HepG2 (cell line): ENCODE measurements at regions not wholly inside any gene's neighbourhood (a gene's known extent, or its start where the extent isn't known, plus 50 kb on each side); places are given as distances from the start of the nearest gene placed in this dataset.

ENCODE experiments used
- ATAC-seq: fragments of 200-7000 bp; cut with Tn5 transposase; 3 replicates; pipeline ENCODE4 v1.9.1; 2020; ENCODE audit warnings: mild to moderate bottlenecking, moderate library complexity
- BruUV-seq: library from RNA; stranded (reverse); fragments of 400-500 nt; replicated peaks from 2 replicates; lab custom pipeline; 2021; lab: Mats Ljungman, UMichigan
- CTCF ChIA-PET: fragments of 300-600 bp; formaldehyde crosslinking; extraction: SDS; loops from one replicate; lab custom pipeline; 2021; ENCODE audit warnings: low total read pairs, inconsistent platforms, low intra/inter-chr PET ratio; lab: Yijun Ruan, JAX
- POLR2A ChIA-PET: fragments of 350-600 bp; sonication (Branson Sonifier 250); formaldehyde crosslinking; loops from one replicate; lab custom pipeline; 2020; ENCODE audit warnings: antibody characterized with exemption, inconsistent platforms; lab: Yijun Ruan, JAX
- DNase-seq: peaks from one replicate; pipeline ENCODE4 v3.0.0-alpha.2; 2015; ENCODE audit warnings: low spot score
- FAIRE-seq: peaks from 3 replicates; lab custom pipeline; 2011; peaks lifted over from hg19 to GRCh38; lab: Jason Lieb, UNC
- H2AFZ ChIP-seq: one replicate; pipeline ENCODE4 v1.6.1; 2011; ENCODE audit warnings: low read length, inconsistent platforms
- H3K27ac ChIP-seq: fragments of 300-600 bp; 3 replicates; pipeline ENCODE4 v1.8.0; 2011; ENCODE audit warnings: mixed run types, mild to moderate bottlenecking, mixed read lengths, low read length, inconsistent platforms; ENCODE audit not compliant: insufficient read depth; ENCODE audit errors: extremely low read length
- H3K27me3 ChIP-seq, 2 experiments: fragments of 200-600 bp in 1 of 2; 2 replicates in 1 of 2; 3 replicates in 1 of 2; pipeline versions ENCODE4 v1.6.0 to v1.8.0; 2011; ENCODE audit warnings: low read length in 2 of 2, mild to moderate bottlenecking in 2 of 2, moderate library complexity in 2 of 2, inconsistent platforms in 1 of 2; ENCODE audit not compliant: insufficient read depth in 2 of 2, control insufficient read depth in 1 of 2
- H3K36me3 ChIP-seq, 2 experiments: fragments of 200-600 bp in 1 of 2; replicated peaks in 1 of 2; 2 replicates in 1 of 2; 3 replicates in 1 of 2; pipeline versions ENCODE4 v1.5.1 to v1.8.0; 2011; ENCODE audit warnings: low read length in 2 of 2, inconsistent platforms in 1 of 2; ENCODE audit not compliant: insufficient read depth in 2 of 2, control insufficient read depth in 1 of 2
- H3K4me1 ChIP-seq: 2 replicates; pipeline ENCODE4 v1.5.1; 2012; ENCODE audit warnings: low read length, inconsistent platforms; ENCODE audit not compliant: insufficient read depth
- H3K4me2 ChIP-seq: 2 replicates; pipeline ENCODE4 v1.6.0; 2011; ENCODE audit warnings: low read depth, low read length, inconsistent platforms
- H3K4me3 ChIP-seq, 3 experiments: fragments of 200-600 bp in 1 of 3; sonication (generic), shearing (Covaris generic) in 1 of 3; replicated peaks in 1 of 3; 2 replicates each; pipeline ENCODE4 v1.5.1; 2011 to 2016; ENCODE audit warnings: low read length in 3 of 3, inconsistent platforms in 2 of 3, low read depth in 2 of 3, mild to moderate bottlenecking in 2 of 3, control low read depth in 1 of 3, mixed read lengths in 1 of 3; ENCODE audit not compliant: insufficient read depth in 1 of 3
- H3K79me2 ChIP-seq: one replicate; pipeline ENCODE4 v1.6.1; 2011; ENCODE audit warnings: low read length, inconsistent platforms; ENCODE audit not compliant: insufficient read depth
- H3K9ac ChIP-seq: 2 replicates; pipeline ENCODE4 v1.6.0; 2011; ENCODE audit warnings: mild to moderate bottlenecking, low read depth, low read length, inconsistent platforms; ENCODE audit not compliant: insufficient read depth
- H3K9me3 ChIP-seq: 2 replicates; pipeline ENCODE4 v1.5.1; 2012; ENCODE audit warnings: mild to moderate bottlenecking, low read length
- H4K20me1 ChIP-seq: 2 replicates; pipeline ENCODE4 v1.6.0; 2011; ENCODE audit warnings: inconsistent platforms, mild to moderate bottlenecking, low read length, moderate library complexity; ENCODE audit not compliant: insufficient read depth
- ATF7 ChIP-seq, 2 experiments: fragments of 450-650 bp in 1 of 2; sonication (generic) in 1 of 2; formaldehyde crosslinking in 1 of 2; IDR thresholded peaks; 2 replicates each; pipeline versions ENCODE4 v1.4.0 to v1.6.1; 2016 to 2020; ENCODE audit warnings: antibody characterized with exemption in 1 of 2, mild to moderate bottlenecking in 1 of 2, missing genetic modification reagents in 1 of 2
- FOXA3 ChIP-seq: IDR thresholded peaks from 2 replicates; pipeline ENCODE4 v1.6.1; 2016; ENCODE audit warnings: missing genetic modification reagents, missing compliant biosample characterization
- HIVEP1 ChIP-seq: sonication (generic); formaldehyde crosslinking; IDR thresholded peaks from 2 replicates; pipeline ENCODE4 v1.4.0; 2020; ENCODE audit warnings: mild to moderate bottlenecking, missing genetic modification reagents
- RFX1 ChIP-seq: fragments of 450-650 bp; IDR thresholded peaks from 2 replicates; pipeline ENCODE4 v1.6.1; 2017
- TBX3 ChIP-seq: fragments of 450-650 bp; IDR thresholded peaks from 2 replicates; pipeline ENCODE4 v1.6.1; 2017; ENCODE audit warnings: antibody characterized with exemption, mild to moderate bottlenecking, inconsistent platforms, borderline replicate concordance
- TFE3 ChIP-seq: IDR thresholded peaks from 2 replicates; pipeline ENCODE4 v1.6.1; 2016
- ZFYVE20 ChIP-seq: sonication (generic); formaldehyde crosslinking; IDR thresholded peaks from 2 replicates; pipeline ENCODE4 v1.8.0; 2023; ENCODE audit warnings: low read depth, mild to moderate bottlenecking, moderate library complexity, missing genetic modification reagents, borderline replicate concordance
- ZNF280B ChIP-seq: sonication (generic); formaldehyde crosslinking; IDR thresholded peaks from 2 replicates; pipeline ENCODE4 v1.5.0; 2020; ENCODE audit warnings: missing genetic modification reagents, mild to moderate bottlenecking, borderline replicate concordance
- ZNF468 ChIP-seq: sonication (generic); formaldehyde crosslinking; IDR thresholded peaks from 2 replicates; pipeline ENCODE4 v1.8.0; 2022; ENCODE audit warnings: mild to moderate bottlenecking, moderate library complexity, missing genetic modification reagents
- ZNF543 ChIP-seq: sonication (generic); formaldehyde crosslinking; IDR thresholded peaks from 2 replicates; pipeline ENCODE4 v1.4.0; 2020; ENCODE audit warnings: mild to moderate bottlenecking, missing genetic modification reagents
- ZNF746 ChIP-seq: sonication (generic); formaldehyde crosslinking; IDR thresholded peaks from 2 replicates; pipeline ENCODE4 v1.8.0; 2022; ENCODE audit warnings: mild to moderate bottlenecking, missing genetic modification reagents
- ZNF768 ChIP-seq: sonication (generic); formaldehyde crosslinking; IDR thresholded peaks from 2 replicates; pipeline ENCODE4 v1.4.0; 2020; ENCODE audit warnings: missing genetic modification reagents
- WGBS: methylation state at CpG from one replicate; pipeline ENCODE4 v1.1.6; 2017; ENCODE audit warnings: low lambda C conversion rate; 5-methylcytosine and 5-hydroxymethylcytosine counted together
- in situ Hi-C: cut with HindIII; loops from 2 replicates; pipeline ENCODE4 v1.10.0; 2017; ENCODE audit warnings: low pct_unique_long_range_greater_than_20kb; ENCODE audit not compliant: extremely low pct_ligation_motif_present
- intact Hi-C: fragments of 100-400 bp; cut with micrococcal nuclease; formaldehyde crosslinking; loops from one replicate; pipeline ENCODE4 v1.10.0; 2022; ENCODE audit not compliant: unreplicated experiment

- Histone ChIP-seq H3K4me1 (no peaks in the 10 kb centered on the region), H3K79me2 (no peaks in the 10 kb centered on the region), H3K27me3 (no peaks in the 10 kb centered on the region; a peak in 1 of 5 replicates), H3K4me2 (no peak overlapping the region), H3K36me3 (no peaks in the 10 kb centered on the region), H3K27ac (no peak overlapping the region), H3K9me3 (no peaks in the 10 kb centered on the region), H4K20me1 (no peaks in the 10 kb centered on the region), H2AFZ (no peak overlapping the region), H3K9ac (no peak overlapping the region), H3K4me3 (no peak overlapping the region)
- ChIA-PET CTCF (no interaction called here), POLR2A (no interaction called here)
- FAIRE-seq (no peak), DNase-seq (no peak), ATAC-seq (no peak)
- TF ChIP-seq TBX3 (no peak), RFX1 (no peak), FOXA3 (CRISPR knock-in tag) (no peak), ZNF543 (CRISPR knock-in tag) (no peak), ZNF746 (CRISPR knock-in tag) (no peak), ZNF468 (CRISPR knock-in tag) (no peak), TFE3 (CRISPR knock-in tag) (no peak), ZNF280B (no peak), ATF7 (IDR thresholded peaks at IDR 0.05) (no peak), ATF7 (CRISPR knock-in tag; IDR thresholded peaks at IDR 0.05) (no peak), HIVEP1 (CRISPR knock-in tag) (no peak), ZNF768 (CRISPR knock-in tag) (no peak), ZFYVE20 (CRISPR knock-in tag) (no peak)
- no TSS peak for BruUV-seq
- 21% methylated on average over 2 of the region's 2 CpGs for WGBS
- intact Hi-C loops = no loop called here
- in situ Hi-C loops = no loop called here
These were observed 105.0 kb upstream of the METAP2 start for GRCh38 chr12:95368931-95369330.
